Endothelial cell of umbilical vein (primary cell): ENCODE measurements at regions not wholly inside any gene's neighbourhood (a gene's known extent, or its start where the extent isn't known, plus 50 kb on each side); places are given as distances from the start of the nearest gene placed in this dataset.

Source experiments
- BruUV-seq: library from RNA; stranded (reverse); fragments of 400-500 nt; replicated peaks from 2 replicates; lab custom pipeline; 2021; lab: Mats Ljungman, UMichigan
- CTCF ChIA-PET: fragments of 300-600, 350-600 bp; sonication (Branson Sonifier 250); formaldehyde crosslinking; loops from one replicate; lab custom pipeline; 2021; ENCODE audit warnings: antibody characterized with exemption, inconsistent platforms; lab: Charles Lee
- POLR2A ChIA-PET: fragments of 300-600, 350-600 bp; sonication (Branson Sonifier 250); formaldehyde crosslinking; loops from one replicate; lab custom pipeline; 2021; ENCODE audit warnings: antibody characterized with exemption, inconsistent platforms; lab: Charles Lee
- DNase-seq: peaks from one replicate; pipeline ENCODE4 v3.0.0-alpha.2; 2011; ENCODE audit warnings: low read depth, low spot score
- FAIRE-seq: peaks from 2 replicates; lab custom pipeline; 2011; peaks lifted over from hg19 to GRCh38; lab: Jason Lieb, UNC
- H2AFZ ChIP-seq: 2 replicates; pipeline ENCODE4 v1.6.0; 2012; ENCODE audit warnings: low read depth, low read length, control low read depth, inconsistent platforms
- H3K27ac ChIP-seq: 2 replicates; pipeline ENCODE4 v1.5.1; 2011; ENCODE audit warnings: low read depth, mild to moderate bottlenecking, control low read depth, low read length, moderate library complexity; ENCODE audit not compliant: insufficient read depth
- H3K27me3 ChIP-seq, 2 experiments: 2 replicates each; pipeline versions ENCODE4 v1.6.0 to v1.6.1; 2011; ENCODE audit warnings: low read length in 2 of 2, mixed read lengths in 1 of 2; ENCODE audit not compliant: control insufficient read depth in 2 of 2, insufficient read depth in 2 of 2
- H3K36me3 ChIP-seq, 2 experiments: 2 replicates in 1 of 2; 3 replicates in 1 of 2; pipeline ENCODE4 v1.5.1; 2011; ENCODE audit warnings: low read length in 2 of 2, mild to moderate bottlenecking in 1 of 2, moderate library complexity in 1 of 2; ENCODE audit not compliant: control insufficient read depth in 2 of 2, insufficient read depth in 2 of 2; ENCODE audit errors: extremely low read depth in 1 of 2
- H3K4me1 ChIP-seq: 3 replicates; pipeline ENCODE4 v1.5.1; 2011; ENCODE audit warnings: mild to moderate bottlenecking, low read length; ENCODE audit not compliant: control insufficient read depth, insufficient read depth; ENCODE audit errors: extremely low read depth
- H3K4me2 ChIP-seq: 2 replicates; pipeline ENCODE4 v1.6.1; 2011; ENCODE audit warnings: low read length, control low read depth, mixed read lengths; ENCODE audit not compliant: insufficient read depth
- H3K4me3 ChIP-seq, 3 experiments: fragments of 200-600 bp in 1 of 3; sonication (generic), shearing (Covaris generic) in 1 of 3; replicated peaks in 1 of 3; 2 replicates each; pipeline ENCODE4 v1.5.1; 2011 to 2016; ENCODE audit warnings: control low read depth in 3 of 3, low read length in 3 of 3, mild to moderate bottlenecking in 2 of 3, inconsistent platforms in 1 of 3, low read depth in 1 of 3, moderate library complexity in 1 of 3; ENCODE audit not compliant: insufficient read depth in 1 of 3
- H3K79me2 ChIP-seq: 2 replicates; pipeline ENCODE4 v1.6.0; 2012; ENCODE audit warnings: low read length, inconsistent platforms; ENCODE audit not compliant: control insufficient read depth, insufficient read depth
- H3K9ac ChIP-seq: replicated peaks from 2 replicates; pipeline ENCODE3; 2011; ENCODE audit warnings: low read length, control low read depth; ENCODE audit not compliant: insufficient read depth; ENCODE audit errors: extremely low read depth
- H3K9me1 ChIP-seq: replicated peaks from 3 replicates; pipeline ENCODE4 v1.6.0; 2011; ENCODE audit warnings: mild to moderate bottlenecking, low read length; ENCODE audit not compliant: control insufficient read depth, insufficient read depth; ENCODE audit errors: extremely low read depth
- H3K9me3 ChIP-seq: replicated peaks from 2 replicates; pipeline ENCODE4 v1.5.1; 2012; ENCODE audit warnings: low read length, inconsistent platforms; ENCODE audit not compliant: control insufficient read depth, insufficient read depth
- H4K20me1 ChIP-seq: replicated peaks from 2 replicates; pipeline ENCODE3; 2011; ENCODE audit warnings: mild to moderate bottlenecking, low read length; ENCODE audit not compliant: control insufficient read depth, insufficient read depth; ENCODE audit errors: extremely low read depth
- EZH2 ChIP-seq: IDR thresholded peaks from 2 replicates; pipeline ENCODE4 v1.6.1; 2012; ENCODE audit warnings: borderline replicate concordance, low read depth, mild to moderate bottlenecking, moderate library complexity, low read length, inconsistent platforms; ENCODE audit not compliant: severe bottlenecking
- FOS ChIP-seq: IDR thresholded peaks from 2 replicates; pipeline ENCODE4 v1.6.1; 2011; ENCODE audit warnings: mild to moderate bottlenecking, low read length, moderate library complexity, borderline replicate concordance; ENCODE audit not compliant: insufficient read depth
- GATA2 ChIP-seq: IDR thresholded peaks from 2 replicates; pipeline ENCODE4 v1.7.0; 2011; ENCODE audit warnings: low read depth, mild to moderate bottlenecking, moderate library complexity, mixed read lengths, low read length; ENCODE audit not compliant: insufficient read length, insufficient read depth
- JUN ChIP-seq: IDR thresholded peaks from 2 replicates; pipeline ENCODE4 v1.6.1; 2011; ENCODE audit warnings: borderline replicate concordance, low read depth; ENCODE audit not compliant: insufficient read length, insufficient read depth
- MYC ChIP-seq: IDR thresholded peaks from one replicate; pipeline ENCODE4 v1.6.1; 2011; ENCODE audit warnings: mild to moderate bottlenecking, low read depth, low read length
- POLR2A ChIP-seq: IDR thresholded peaks from 2 replicates; pipeline ENCODE4 v1.6.1; 2012; ENCODE audit warnings: low read depth, mild to moderate bottlenecking, control low read depth, low read length
- POLR2AphosphoS5 ChIP-seq: IDR thresholded peaks from 2 replicates; pipeline ENCODE4 v1.6.1; 2012; ENCODE audit warnings: low read depth, mild to moderate bottlenecking, control low read depth, low read length, moderate library complexity; ENCODE audit not compliant: insufficient read depth
- dilution Hi-C: fragments of 300-500 bp; cut with MboI; formaldehyde crosslinking; loops from one replicate; pipeline ENCODE4 v1.15.0; 2019; ENCODE audit warnings: low sequenced_read_pairs; ENCODE audit not compliant: extremely low pct_ligation_motif_present
- intact Hi-C: fragments of 100-400 bp; cut with micrococcal nuclease; formaldehyde crosslinking; loops from one replicate; pipeline ENCODE4 v1.10.0; 2022
- TF ChIP-seq, protein P1 (sequence below): IDR thresholded peaks from 2 replicates; pipeline ENCODE4 v1.6.1; 2011; ENCODE audit not compliant: insufficient read depth, insufficient read length
- TF ChIP-seq, protein P2 (sequence below), 2 donors: IDR thresholded peaks; 1 replicate in 1 of 2; 2 replicates in 1 of 2; pipeline ENCODE4 v1.5.1; 2011; ENCODE audit warnings: low read length in 2 of 2, mild to moderate bottlenecking in 2 of 2, moderate library complexity in 2 of 2, control low read depth in 1 of 2, inconsistent platforms in 1 of 2, low read depth in 1 of 2; ENCODE audit not compliant: insufficient read depth in 1 of 2; ENCODE audit errors: extremely low read depth in 1 of 2

DNA sequence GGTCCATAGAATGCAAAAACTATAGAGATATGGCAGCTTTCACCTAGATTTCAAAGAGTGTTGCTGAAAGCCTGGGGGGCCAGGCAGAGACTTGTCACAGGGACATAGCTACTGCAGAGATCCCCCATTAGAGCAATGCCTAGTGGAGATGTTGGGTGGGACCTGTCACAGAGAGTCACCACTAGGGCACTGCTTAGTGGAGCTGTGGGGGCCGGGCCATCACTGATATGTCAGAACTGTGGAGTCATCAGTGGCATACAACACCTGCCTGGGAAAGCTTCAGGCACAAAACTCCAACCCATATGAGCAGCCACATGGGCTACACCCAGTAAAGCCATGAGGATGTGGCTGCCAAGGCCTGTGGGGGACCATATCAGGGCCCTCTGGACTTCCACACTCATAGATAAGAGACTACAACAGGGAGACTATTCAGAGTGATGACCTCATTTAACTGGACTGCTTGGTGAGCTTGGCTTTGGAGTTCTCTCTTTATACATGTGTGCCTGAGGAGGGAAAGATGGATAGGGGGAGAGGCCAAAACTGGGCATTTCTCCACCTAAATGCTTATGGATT lies 176.3 kb downstream of the ZNF621 start:
- no peak overlapping the region for H3K9ac ChIP-seq
- no peaks in the 10 kb centered on the region for H4K20me1 ChIP-seq
- dilution Hi-C loops (no loop called here), intact Hi-C loops (no loop called here)
- no peak overlapping the region for H3K4me2 ChIP-seq
- BruUV-seq = no TSS peak
- CTCF ChIA-PET = no interaction called here
- no peak overlapping the region for H2AFZ ChIP-seq
- no peaks in the 10 kb centered on the region for H3K9me1 ChIP-seq
- DNase-seq (no peak), FAIRE-seq (no peak)
- H3K79me2 ChIP-seq = no peaks in the 10 kb centered on the region
- H3K9me3 ChIP-seq = no peaks in the 10 kb centered on the region
- H3K27ac ChIP-seq = no peak overlapping the region
- POLR2A ChIA-PET = no interaction called here
- no peak overlapping the region for H3K4me3 ChIP-seq
- H3K36me3 ChIP-seq = no peaks in the 10 kb centered on the region
- TF ChIP-seq POLR2AphosphoS5 (no peak), FOS (no peak), MYC (no peak), JUN (no peak), POLR2A (no peak), EZH2 (no peak), GATA2 (no peak)
- TF ChIP-seq, protein P1, sequence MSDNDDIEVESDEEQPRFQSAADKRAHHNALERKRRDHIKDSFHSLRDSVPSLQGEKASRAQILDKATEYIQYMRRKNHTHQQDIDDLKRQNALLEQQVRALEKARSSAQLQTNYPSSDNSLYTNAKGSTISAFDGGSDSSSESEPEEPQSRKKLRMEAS = no peak
- TF ChIP-seq, protein P2, sequence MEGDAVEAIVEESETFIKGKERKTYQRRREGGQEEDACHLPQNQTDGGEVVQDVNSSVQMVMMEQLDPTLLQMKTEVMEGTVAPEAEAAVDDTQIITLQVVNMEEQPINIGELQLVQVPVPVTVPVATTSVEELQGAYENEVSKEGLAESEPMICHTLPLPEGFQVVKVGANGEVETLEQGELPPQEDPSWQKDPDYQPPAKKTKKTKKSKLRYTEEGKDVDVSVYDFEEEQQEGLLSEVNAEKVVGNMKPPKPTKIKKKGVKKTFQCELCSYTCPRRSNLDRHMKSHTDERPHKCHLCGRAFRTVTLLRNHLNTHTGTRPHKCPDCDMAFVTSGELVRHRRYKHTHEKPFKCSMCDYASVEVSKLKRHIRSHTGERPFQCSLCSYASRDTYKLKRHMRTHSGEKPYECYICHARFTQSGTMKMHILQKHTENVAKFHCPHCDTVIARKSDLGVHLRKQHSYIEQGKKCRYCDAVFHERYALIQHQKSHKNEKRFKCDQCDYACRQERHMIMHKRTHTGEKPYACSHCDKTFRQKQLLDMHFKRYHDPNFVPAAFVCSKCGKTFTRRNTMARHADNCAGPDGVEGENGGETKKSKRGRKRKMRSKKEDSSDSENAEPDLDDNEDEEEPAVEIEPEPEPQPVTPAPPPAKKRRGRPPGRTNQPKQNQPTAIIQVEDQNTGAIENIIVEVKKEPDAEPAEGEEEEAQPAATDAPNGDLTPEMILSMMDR (IDR thresholded peaks at IDR 0.05; ENCODE audit: extremely low read depth in 1 of 2, insufficient read depth in 1 of 2, low read depth in 1 of 2, low read length in 2 of 2) = no peak
- H3K4me1 ChIP-seq = no peaks in the 10 kb centered on the region
- H3K27me3 ChIP-seq = peaks cover 0 to 2% of the 10 kb centered on the region in 2 experiments
